ENCODE measurements at regions not wholly inside any gene's neighbourhood (a gene's known extent, or its start where the extent isn't known, plus 50 kb on each side); places are given as distances from the start of the nearest gene placed in this dataset.

- H3K36me3 Mint-ChIP-seq, result no peaks in the 10 kb centered on the region
- no peak for TF ChIP-seq CTCF (IDR thresholded peaks at IDR 0.05)
- H3K4me2 ChIP-seq (replicated peaks; ENCODE audit: extremely low read depth, low read length, poor library complexity, severe bottlenecking), result no peak overlapping the region
- H3K27ac ChIP-seq (ENCODE audit: low read depth in 1 of 2, low read length in 2 of 2), result no peak overlapping the region
- H3K9me3 ChIP-seq (replicated peaks in 1 of 2; ENCODE audit: control insufficient read depth in 1 of 2, insufficient read depth in 1 of 2, low read length in 2 of 2), result no peaks in the 10 kb centered on the region
- no CpG with 5 or more reads among the region's 1 CpG for WGBS (ENCODE audit: insufficient coverage)
- no peak overlapping the region for H3K9ac ChIP-seq (ENCODE audit: insufficient read depth, low read length, poor library complexity, severe bottlenecking)
- H3K27me3 ChIP-seq (ENCODE audit: control insufficient read depth in 2 of 2, insufficient read depth in 2 of 2, low read length in 2 of 2), result no peaks in the 10 kb centered on the region
- no peaks in the 10 kb centered on the region for H3K4me1 ChIP-seq (ENCODE audit: control insufficient read depth in 1 of 2, insufficient read depth in 2 of 2, low read length in 2 of 2)
- H4K20me1 ChIP-seq (ENCODE audit: insufficient read depth, low read length), result no peaks in the 10 kb centered on the region
- H3K4me3 Mint-ChIP-seq, result no peak overlapping the region
- H3K36me3 ChIP-seq (replicated peaks in 1 of 2; ENCODE audit: control insufficient read depth in 1 of 2, insufficient read depth in 2 of 2, low read length in 2 of 2), result no peaks in the 10 kb centered on the region
- H2AFZ ChIP-seq (ENCODE audit: insufficient read depth, low read depth, low read length, poor library complexity, severe bottlenecking), result no peak overlapping the region
- H3K4me3 ChIP-seq (replicated peaks in 1 of 3; ENCODE audit: low read depth in 2 of 3, low read length in 3 of 3), result no peak overlapping the region
- no peaks in the 10 kb centered on the region for H3K4me1 Mint-ChIP-seq
- peaks cover 0 to 8% (median 2%) of the 10 kb centered on the region in 7 donors for H3K9me3 Mint-ChIP-seq
- no peaks in the 10 kb centered on the region for H3K79me2 ChIP-seq (ENCODE audit: insufficient read depth, low read length)
- peaks cover 0 to 2% (median 0%) of the 10 kb centered on the region in 3 donors for H3K27me3 Mint-ChIP-seq (ENCODE audit: low read depth in 3 of 3)
- H3K27ac Mint-ChIP-seq, result no peak overlapping the region
- no peak for DNase-seq
- intact Hi-C loops (cut with micrococcal nuclease), result no loop called here
Observed at GRCh38 chr17:52504081-52504480, 345.6 kb upstream of the CA10 start.

DNA sequence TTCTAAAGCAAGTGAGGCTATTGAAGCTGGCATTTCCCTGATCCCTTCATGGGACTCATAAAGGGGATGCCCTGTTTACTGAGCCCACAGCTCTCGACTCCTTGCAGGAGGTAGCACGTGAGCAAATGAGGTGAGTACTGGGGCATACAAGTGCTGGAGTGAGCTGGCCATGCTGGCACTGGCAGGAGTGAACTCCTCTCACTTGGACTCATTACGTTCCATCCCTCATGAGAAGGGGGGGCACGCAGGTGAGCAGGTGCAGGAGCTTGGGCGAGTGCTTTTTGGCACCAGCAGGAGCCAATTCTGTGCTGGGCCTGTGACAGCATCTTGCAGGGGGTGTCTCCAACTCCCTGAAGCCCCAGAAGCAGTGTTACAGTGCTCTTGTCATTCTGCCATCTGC, 337.1 kb upstream of the CA10 start:
- Mint-ChIP-seq H3K27me3 (ENCODE audit: low read depth in 3 of 3) (no peaks in the 10 kb centered on the region), H3K36me3 (no peaks in the 10 kb centered on the region), H3K4me1 (no peaks in the 10 kb centered on the region), H3K4me3 (no peak overlapping the region), H3K27ac (no peak overlapping the region), H3K9me3 (peaks cover 2 to 13% (median 8%) of the 10 kb centered on the region in 7 donors)
- Histone ChIP-seq H3K36me3 (replicated peaks in 1 of 2; ENCODE audit: control insufficient read depth in 1 of 2, insufficient read depth in 2 of 2, low read length in 2 of 2) (no peaks in the 10 kb centered on the region), H3K4me1 (ENCODE audit: control insufficient read depth in 1 of 2, insufficient read depth in 2 of 2, low read length in 2 of 2) (no peaks in the 10 kb centered on the region), H4K20me1 (ENCODE audit: insufficient read depth, low read length) (no peaks in the 10 kb centered on the region), H3K27ac (ENCODE audit: low read depth in 1 of 2, low read length in 2 of 2) (no peak overlapping the region), H3K79me2 (ENCODE audit: insufficient read depth, low read length) (no peaks in the 10 kb centered on the region), H3K4me2 (replicated peaks; ENCODE audit: extremely low read depth, low read length, poor library complexity, severe bottlenecking) (no peak overlapping the region), H2AFZ (ENCODE audit: insufficient read depth, low read depth, low read length, poor library complexity, severe bottlenecking) (no peak overlapping the region), H3K4me3 (replicated peaks in 1 of 3; ENCODE audit: low read depth in 2 of 3, low read length in 3 of 3) (no peak overlapping the region), H3K9ac (ENCODE audit: insufficient read depth, low read length, poor library complexity, severe bottlenecking) (no peak overlapping the region), H3K27me3 (ENCODE audit: control insufficient read depth in 2 of 2, insufficient read depth in 2 of 2, low read length in 2 of 2) (no peaks in the 10 kb centered on the region), H3K9me3 (replicated peaks in 1 of 2; ENCODE audit: control insufficient read depth in 1 of 2, insufficient read depth in 1 of 2, low read length in 2 of 2) (peaks cover 6 to 10% of the 10 kb centered on the region in 2 donors)
- intact Hi-C loops (cut with micrococcal nuclease), result no loop called here
- no peak for TF ChIP-seq CTCF (IDR thresholded peaks at IDR 0.05)
- DNase-seq, result no peak
- 74% methylated on average over 5 of the region's 5 CpGs for WGBS (ENCODE audit: insufficient coverage)
